ENCODE measurements at regions not wholly inside any gene's neighbourhood (a gene's known extent, or its start where the extent isn't known, plus 50 kb on each side); places are given as distances from the start of the nearest gene placed in this dataset.
"Not testable (repeated sequence)": the region's sequence is repeated elsewhere in the genome, so short reads cannot be mapped to it uniquely, and the experiment has no call there.

GRCh38 chr15:21516248-21516647, 75.9 kb upstream of the POTEB3 start:
- H3K9me3 ChIP-seq; H3K4me3 ChIP-seq; H3K4me1 ChIP-seq; H3K36me3 ChIP-seq; intact Hi-C loops (cut with DNase I; ENCODE audit: low total_unique reads); in situ Hi-C loops (cut with MboI; ENCODE audit: low sequenced_read_pairs in 4 of 4); DNase-seq; H3K27me3 ChIP-seq; H3K27ac ChIP-seq; ATAC-seq: not testable (repeated sequence)

GRCh38 chr15:21515296-21515695, 75.0 kb upstream of the POTEB3 start:
- H3K27me3 ChIP-seq; ATAC-seq; intact Hi-C loops (cut with DNase I; ENCODE audit: low total_unique reads); H3K36me3 ChIP-seq; DNase-seq; in situ Hi-C loops (cut with MboI; ENCODE audit: low sequenced_read_pairs in 4 of 4); H3K4me1 ChIP-seq; H3K27ac ChIP-seq; H3K9me3 ChIP-seq; H3K4me3 ChIP-seq: not testable (repeated sequence)

- H3K4me3 ChIP-seq; H3K36me3 ChIP-seq; intact Hi-C loops (cut with DNase I; ENCODE audit: low total_unique reads); H3K27ac ChIP-seq; H3K4me1 ChIP-seq; H3K27me3 ChIP-seq; DNase-seq; in situ Hi-C loops (cut with MboI; ENCODE audit: low sequenced_read_pairs in 4 of 4); H3K9me3 ChIP-seq: not testable (repeated sequence)
- peak in 1 of 2 donors; percentile 62 for ATAC-seq
Observed at GRCh38 chr15:21503021-21503420, 62.7 kb upstream of the POTEB3 start.

Small RNAs in the stretch of these regions (microRNA-seq; reads per million reads assigned to microRNA genes)
- 0 reads per million in 2 donors for gene MIR5701-2 (ENCODE audit: borderline replicate concordance in 2 of 2)
